ENCODE measurements at regions not wholly inside any gene's neighbourhood (a gene's known extent, or its start where the extent isn't known, plus 50 kb on each side); places are given as distances from the start of the nearest gene placed in this dataset.

DNA sequence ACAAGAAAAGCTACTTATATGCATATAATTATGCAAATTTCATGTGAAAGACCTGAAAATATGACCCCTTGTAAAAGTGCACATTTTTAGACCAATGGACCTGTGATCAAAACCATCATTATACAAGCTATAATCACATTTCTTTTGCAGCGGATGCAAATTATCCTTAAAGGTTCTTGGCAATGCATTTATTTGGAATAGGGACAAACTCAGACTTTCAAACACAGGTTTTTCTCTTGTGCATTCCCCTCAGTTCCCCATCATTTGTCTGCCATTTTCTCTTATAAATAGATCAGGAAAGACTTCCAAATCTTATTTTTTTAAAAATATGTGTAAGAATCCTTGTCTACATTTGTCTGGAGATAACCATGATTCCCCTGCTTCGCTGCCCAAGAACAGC, 954.2 kb upstream of the NRXN1 start:
- TF ChIP-seq, protein P1, sequence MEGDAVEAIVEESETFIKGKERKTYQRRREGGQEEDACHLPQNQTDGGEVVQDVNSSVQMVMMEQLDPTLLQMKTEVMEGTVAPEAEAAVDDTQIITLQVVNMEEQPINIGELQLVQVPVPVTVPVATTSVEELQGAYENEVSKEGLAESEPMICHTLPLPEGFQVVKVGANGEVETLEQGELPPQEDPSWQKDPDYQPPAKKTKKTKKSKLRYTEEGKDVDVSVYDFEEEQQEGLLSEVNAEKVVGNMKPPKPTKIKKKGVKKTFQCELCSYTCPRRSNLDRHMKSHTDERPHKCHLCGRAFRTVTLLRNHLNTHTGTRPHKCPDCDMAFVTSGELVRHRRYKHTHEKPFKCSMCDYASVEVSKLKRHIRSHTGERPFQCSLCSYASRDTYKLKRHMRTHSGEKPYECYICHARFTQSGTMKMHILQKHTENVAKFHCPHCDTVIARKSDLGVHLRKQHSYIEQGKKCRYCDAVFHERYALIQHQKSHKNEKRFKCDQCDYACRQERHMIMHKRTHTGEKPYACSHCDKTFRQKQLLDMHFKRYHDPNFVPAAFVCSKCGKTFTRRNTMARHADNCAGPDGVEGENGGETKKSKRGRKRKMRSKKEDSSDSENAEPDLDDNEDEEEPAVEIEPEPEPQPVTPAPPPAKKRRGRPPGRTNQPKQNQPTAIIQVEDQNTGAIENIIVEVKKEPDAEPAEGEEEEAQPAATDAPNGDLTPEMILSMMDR (IDR thresholded peaks at IDR 0.05; ENCODE audit: poor library complexity): no peak
- TF ChIP-seq EZH2 (IDR thresholded peaks at IDR 0.05; ENCODE audit: borderline replicate concordance): no peak
- no peak for TF ChIP-seq EZH2phosphoT487 (IDR thresholded peaks at IDR 0.05; ENCODE audit: low read depth, severe bottlenecking, unreplicated experiment)
